ENCODE measurements at regions not wholly inside any gene's neighbourhood (a gene's known extent, or its start where the extent isn't known, plus 50 kb on each side); places are given as distances from the start of the nearest gene placed in this dataset.

- TF ChIP-seq EZH2 (IDR thresholded peaks at IDR 0.05; ENCODE audit: borderline replicate concordance, control insufficient read depth, low read depth, low read length) (no peak), ESRRA (IDR thresholded peaks at IDR 0.05; ENCODE audit: low read length) (no peak), ZZZ3 (IDR thresholded peaks at IDR 0.05; ENCODE audit: control insufficient read depth, insufficient read length, low read depth) (no peak)
These were observed 103.7 kb downstream of the GOSR1 start (continued) for GRCh38 chr17:30580916-30581315.

GRCh38 chr17:30579610-30580315 lies 102.6 kb downstream of the GOSR1 start:
- no peak overlapping the region for H3K4me2 ChIP-seq (ENCODE audit: control insufficient read depth, insufficient read depth)
- intact Hi-C loops (cut with micrococcal nuclease; ENCODE audit: unreplicated experiment) (no loop called here), in situ Hi-C loops (cut with MboI) (no loop called here)
- POLR2A ChIA-PET, result no interaction called here
- WGBS (ENCODE audit: insufficient coverage, insufficient replicate concordance, low lambda C conversion rate, missing lambda C conversion rate), result 54% methylated on average over 5 of the region's 5 CpGs
- no peak overlapping the region for H3K9ac ChIP-seq (ENCODE audit: control insufficient read depth, insufficient read depth, low read length)
- SMC1A ChIA-PET (ENCODE audit: uncharacterized antibody, unreplicated experiment), result no interaction called here
- H3K4me1 ChIP-seq (ENCODE audit: control insufficient read depth, insufficient read depth, low read length), result no peaks in the 10 kb centered on the region
- no peak for TF ChIP-seq POU2F2 (IDR thresholded peaks at IDR 0.05; ENCODE audit: borderline replicate concordance, low read depth, low read length)
- TF ChIP-seq POLR2AphosphoS5 (IDR thresholded peaks at IDR 0.05; ENCODE audit: low read length), result no peak
- no peak for TF ChIP-seq SMAD5 (IDR thresholded peaks at IDR 0.05; ENCODE audit: low read depth)
- TF ChIP-seq ZBED1 (IDR thresholded peaks at IDR 0.05; ENCODE audit: borderline replicate concordance), result no peak
- no peak for TF ChIP-seq TCF7 (IDR thresholded peaks at IDR 0.05; ENCODE audit: borderline replicate concordance)
- TF ChIP-seq USF1 (IDR thresholded peaks at IDR 0.05; ENCODE audit: borderline replicate concordance, extremely low read length, insufficient read depth, low read depth, low read length), result no peak
- no peak for TF ChIP-seq YBX1 (IDR thresholded peaks at IDR 0.05)
- TF ChIP-seq MEF2A (IDR thresholded peaks at IDR 0.05; ENCODE audit: insufficient read depth, low read depth, low read length), result no peak
- no peak for TF ChIP-seq MTA2 (IDR thresholded peaks at IDR 0.05; ENCODE audit: low read depth)
- no peak for TF ChIP-seq RELA (IDR thresholded peaks at IDR 0.05; ENCODE audit: borderline replicate concordance, partially characterized antibody)
- no peak for TF ChIP-seq TCF3 (IDR thresholded peaks at IDR 0.05; ENCODE audit: borderline replicate concordance, insufficient read depth, low read depth, low read length)
- TF ChIP-seq ZZZ3 (IDR thresholded peaks at IDR 0.05; ENCODE audit: control insufficient read depth, insufficient read length, low read depth), result no peak
- no peak for TF ChIP-seq RAD51 (IDR thresholded peaks at IDR 0.05)
- no peak for TF ChIP-seq STAT3 (IDR thresholded peaks at IDR 0.05; ENCODE audit: low read depth, low read length)
- no peak for TF ChIP-seq NKRF (conservative IDR thresholded peaks at IDR 0.05)
- no peak for TF ChIP-seq PAX8 (IDR thresholded peaks at IDR 0.05)
- no peak for TF ChIP-seq PML (IDR thresholded peaks at IDR 0.05; ENCODE audit: low read length)
- TF ChIP-seq POLR2A (IDR thresholded peaks at IDR 0.05; ENCODE audit: low read depth, low read length), result no peak
- H3K27ac ChIP-seq (ENCODE audit: control insufficient read depth, insufficient read depth), result no peak overlapping the region
- CTCF ChIA-PET, result no interaction called here
- H3K4me3 ChIP-seq, result no peak overlapping the region
- H3K9me3 ChIP-seq (replicated peaks; ENCODE audit: control insufficient read depth, insufficient read depth, low read length), result no peaks in the 10 kb centered on the region
- ATAC-seq (no peak), DNase-seq (ENCODE audit: low read depth, low spot score) (no peak), FAIRE-seq (no peak)
- H3K36me3 ChIP-seq (ENCODE audit: control insufficient read depth in 2 of 2, insufficient read depth in 2 of 2, low read length in 1 of 2), result no peaks in the 10 kb centered on the region
- no TSS peak for BruUV-seq (replicated peaks)
- no peaks in the 10 kb centered on the region for H3K79me2 ChIP-seq (ENCODE audit: control insufficient read depth, insufficient read depth, low read length)
- H4K20me1 ChIP-seq (ENCODE audit: control insufficient read depth, insufficient read depth), result no peaks in the 10 kb centered on the region
- H2AFZ ChIP-seq (ENCODE audit: control insufficient read depth, low read depth, low read length), result no peak overlapping the region
- RAD21 ChIA-PET (ENCODE audit: unreplicated experiment), result no interaction called here
- no peaks in the 10 kb centered on the region for H3K27me3 ChIP-seq (replicated peaks in 1 of 2; ENCODE audit: control insufficient read depth in 2 of 2, insufficient read depth in 2 of 2, low read length in 1 of 2)

All from GM12878 (cell line).